Progenitor cell of endocrine pancreas (in vitro differentiated cells): ENCODE measurements at regions not wholly inside any gene's neighbourhood (a gene's known extent, or its start where the extent isn't known, plus 50 kb on each side); places are given as distances from the start of the nearest gene placed in this dataset.

Source experiments
- DNase-seq: peaks from one replicate; pipeline ENCODE4 v3.0.0; 2021; ENCODE audit warnings: low spot score; ENCODE audit not compliant: unreplicated experiment
- H3K27ac Mint-ChIP-seq: 2 replicates; pipeline ENCODE4 v1.8.0; 2021; ENCODE audit warnings: mild to moderate bottlenecking, moderate library complexity, mixed read lengths
- H3K27me3 Mint-ChIP-seq: 2 replicates; pipeline ENCODE4 v1.8.0; 2021; ENCODE audit warnings: mixed read lengths
- H3K36me3 Mint-ChIP-seq: 2 replicates; pipeline ENCODE4 v1.8.0; 2022; ENCODE audit warnings: mixed read lengths; ENCODE audit not compliant: insufficient read depth
- H3K4me1 Mint-ChIP-seq: 2 replicates; pipeline ENCODE4 v1.8.0; 2021; ENCODE audit warnings: low read depth, mixed read lengths
- H3K4me3 Mint-ChIP-seq: 2 replicates; pipeline ENCODE4 v1.8.0; 2021; ENCODE audit warnings: low read depth, mild to moderate bottlenecking, moderate library complexity, mixed read lengths
- H3K9me3 Mint-ChIP-seq: 2 replicates; pipeline ENCODE4 v1.8.0; 2021; ENCODE audit warnings: low read depth, mixed read lengths
- TF ChIP-seq, protein P1 (sequence below): fragments of 200-600 bp; sonication (generic); IDR thresholded peaks from one replicate; pipeline ENCODE4 v1.5.0; 2021; ENCODE audit warnings: antibody characterized with exemption, mild to moderate bottlenecking; ENCODE audit not compliant: unreplicated experiment

DNA sequence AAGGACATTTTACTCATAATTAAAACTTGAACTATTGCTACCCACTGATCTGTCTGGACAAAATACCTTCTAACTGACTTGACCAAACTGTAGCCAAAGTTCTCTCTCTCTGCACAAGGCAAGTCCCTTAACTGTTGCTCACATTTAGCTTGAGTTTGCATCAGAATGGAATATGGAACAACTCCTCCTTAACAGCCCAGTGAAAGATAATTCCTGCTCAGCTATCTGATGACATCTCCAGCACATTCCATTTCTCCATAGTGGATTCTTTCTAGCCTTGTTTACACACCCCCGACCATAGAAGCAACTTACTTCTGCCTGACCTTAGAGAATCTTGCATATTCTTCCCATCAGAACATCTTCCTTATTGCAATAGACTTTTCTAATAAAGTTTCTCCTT is 317.2 kb upstream of the CDH2 start:
- Mint-ChIP-seq H3K4me3 (no peak overlapping the region), H3K27ac (no peak overlapping the region), H3K4me1 (no peaks in the 10 kb centered on the region), H3K27me3 (no peaks in the 10 kb centered on the region), H3K9me3 (peaks cover 9% of the 10 kb centered on the region), H3K36me3 (no peaks in the 10 kb centered on the region)
- no peak for DNase-seq
- TF ChIP-seq, protein P1, sequence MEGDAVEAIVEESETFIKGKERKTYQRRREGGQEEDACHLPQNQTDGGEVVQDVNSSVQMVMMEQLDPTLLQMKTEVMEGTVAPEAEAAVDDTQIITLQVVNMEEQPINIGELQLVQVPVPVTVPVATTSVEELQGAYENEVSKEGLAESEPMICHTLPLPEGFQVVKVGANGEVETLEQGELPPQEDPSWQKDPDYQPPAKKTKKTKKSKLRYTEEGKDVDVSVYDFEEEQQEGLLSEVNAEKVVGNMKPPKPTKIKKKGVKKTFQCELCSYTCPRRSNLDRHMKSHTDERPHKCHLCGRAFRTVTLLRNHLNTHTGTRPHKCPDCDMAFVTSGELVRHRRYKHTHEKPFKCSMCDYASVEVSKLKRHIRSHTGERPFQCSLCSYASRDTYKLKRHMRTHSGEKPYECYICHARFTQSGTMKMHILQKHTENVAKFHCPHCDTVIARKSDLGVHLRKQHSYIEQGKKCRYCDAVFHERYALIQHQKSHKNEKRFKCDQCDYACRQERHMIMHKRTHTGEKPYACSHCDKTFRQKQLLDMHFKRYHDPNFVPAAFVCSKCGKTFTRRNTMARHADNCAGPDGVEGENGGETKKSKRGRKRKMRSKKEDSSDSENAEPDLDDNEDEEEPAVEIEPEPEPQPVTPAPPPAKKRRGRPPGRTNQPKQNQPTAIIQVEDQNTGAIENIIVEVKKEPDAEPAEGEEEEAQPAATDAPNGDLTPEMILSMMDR: no peak

DNA sequence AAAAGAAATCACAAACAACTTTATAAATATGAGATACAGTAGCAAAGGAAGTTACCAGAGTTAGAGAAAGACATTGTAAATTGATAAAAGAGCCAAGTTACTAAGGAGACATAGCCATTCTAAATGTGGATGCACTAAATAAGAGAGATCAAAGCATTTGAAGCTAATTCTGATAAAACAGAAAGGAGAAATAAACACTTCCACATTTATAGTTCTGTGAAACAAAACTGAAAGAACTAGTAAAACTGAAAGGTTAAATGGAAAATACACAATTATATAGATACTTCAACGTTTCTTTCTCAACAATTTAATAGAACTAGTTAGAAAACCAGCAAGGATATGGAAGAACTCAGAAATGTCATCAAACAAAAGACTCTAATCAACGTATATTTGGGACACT is 309.0 kb upstream of the CDH2 start:
- Mint-ChIP-seq H3K4me1 (no peaks in the 10 kb centered on the region), H3K4me3 (no peak overlapping the region), H3K36me3 (no peaks in the 10 kb centered on the region), H3K9me3 (no peaks in the 10 kb centered on the region), H3K27ac (no peak overlapping the region), H3K27me3 (no peaks in the 10 kb centered on the region)
- TF ChIP-seq, protein P1: no peak
- DNase-seq: no peak

DNA sequence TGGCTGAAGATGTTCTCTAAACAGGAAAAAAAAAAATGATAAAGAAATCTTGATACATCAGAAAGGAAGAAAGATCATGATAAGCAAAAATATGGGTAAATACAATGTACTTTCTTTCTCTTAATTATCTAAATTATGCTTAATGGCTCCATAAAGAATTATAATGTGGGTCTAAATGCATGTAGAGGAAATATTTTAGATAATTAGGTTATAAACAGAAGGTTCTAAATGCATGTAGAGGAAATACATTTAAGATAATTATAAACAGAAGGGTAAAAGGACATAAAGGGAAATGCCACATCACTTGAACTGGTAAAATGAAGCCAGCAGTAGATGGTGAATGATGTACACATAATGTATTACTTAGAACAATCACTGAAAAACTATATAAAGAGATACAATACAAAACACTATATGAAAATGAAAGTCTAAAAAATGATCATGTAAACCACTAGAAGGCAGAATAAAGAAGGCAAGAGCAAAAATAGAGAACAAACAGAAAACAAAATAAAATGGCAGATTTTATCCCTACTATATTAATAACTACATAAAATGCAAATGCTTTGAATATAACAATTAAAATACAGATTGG is 308.4 kb upstream of the CDH2 start:
- TF ChIP-seq, protein P1: no peak
- Mint-ChIP-seq H3K4me1 (no peaks in the 10 kb centered on the region), H3K4me3 (no peak overlapping the region), H3K36me3 (no peaks in the 10 kb centered on the region), H3K27ac (no peak overlapping the region), H3K27me3 (no peaks in the 10 kb centered on the region), H3K9me3 (no peaks in the 10 kb centered on the region)
- no peak for DNase-seq

DNA sequence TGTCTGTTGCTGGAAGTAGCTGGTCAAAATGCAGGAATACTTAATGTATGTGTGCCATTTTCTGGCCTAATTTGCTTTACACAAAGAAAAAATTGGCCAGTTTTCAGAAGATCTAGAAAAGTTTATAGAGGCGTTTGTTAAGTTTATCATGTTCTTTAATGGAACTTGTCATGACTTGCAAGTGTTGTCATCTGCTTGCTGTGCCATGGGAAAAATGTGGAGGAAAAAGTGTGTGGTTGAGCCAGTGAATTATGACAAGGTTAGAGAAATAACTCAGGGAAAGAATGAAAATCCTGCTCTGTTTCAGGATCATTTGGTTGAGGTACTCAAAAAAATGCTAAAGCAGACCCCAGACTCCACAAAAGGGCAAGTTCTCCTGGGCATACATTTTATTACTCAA is 301.6 kb upstream of the CDH2 start:
- Mint-ChIP-seq H3K27me3 (no peaks in the 10 kb centered on the region), H3K4me1 (no peaks in the 10 kb centered on the region), H3K27ac (no peak overlapping the region), H3K4me3 (no peak overlapping the region), H3K9me3 (peaks cover 10% of the 10 kb centered on the region), H3K36me3 (no peaks in the 10 kb centered on the region)
- TF ChIP-seq, protein P1: no peak
- DNase-seq: no peak

DNA sequence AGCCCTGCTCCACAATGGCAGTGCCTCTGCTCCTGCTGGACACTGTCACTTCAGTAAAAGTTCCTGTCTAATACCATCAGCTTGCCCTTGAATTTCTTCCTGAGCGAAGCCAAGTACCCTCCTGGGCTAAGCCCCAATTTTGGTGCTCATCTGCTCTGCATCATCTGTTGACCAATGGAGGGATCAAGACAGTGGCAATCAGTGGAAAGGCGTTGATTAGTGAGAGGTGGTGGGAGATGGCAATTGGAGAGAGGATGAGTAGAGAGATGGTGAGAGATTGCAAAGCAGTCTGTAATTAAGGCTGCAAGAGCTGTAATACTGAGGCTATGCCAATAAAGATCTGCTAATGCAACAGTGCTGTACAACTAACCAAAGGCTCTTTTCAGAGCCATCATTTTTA is 299.4 kb upstream of the CDH2 start:
- Mint-ChIP-seq H3K27ac (no peak overlapping the region), H3K4me1 (no peaks in the 10 kb centered on the region), H3K9me3 (peaks cover 16% of the 10 kb centered on the region), H3K4me3 (no peak overlapping the region), H3K36me3 (no peaks in the 10 kb centered on the region), H3K27me3 (no peaks in the 10 kb centered on the region)
- no peak for DNase-seq
- TF ChIP-seq, protein P1: no peak
